H1 (cell line): ENCODE measurements at regions not wholly inside any gene's neighbourhood (a gene's known extent, or its start where the extent isn't known, plus 50 kb on each side); places are given as distances from the start of the nearest gene placed in this dataset.

Source experiments
- CTCF ChIA-PET: fragments of 300-600 bp; sonication (Branson Sonifier 250); formaldehyde crosslinking; loops from one replicate; lab custom pipeline; 2021; ENCODE audit not compliant: partially characterized antibody; lab: Charles Lee
- POLR2A ChIA-PET: fragments of 300-600 bp; sonication (Branson Sonifier 250); formaldehyde crosslinking; loops from one replicate; lab custom pipeline; 2021; ENCODE audit warnings: inconsistent platforms; ENCODE audit not compliant: partially characterized antibody; lab: Charles Lee
- DNase-seq, 2 experiments: peaks; one replicate each; pipeline versions ENCODE4 v3.0.0 to v3.0.0-alpha.2; 2010 to 2022; ENCODE audit warnings: low spot score in 2 of 2, low read depth in 1 of 2, mixed read lengths in 1 of 2
- FAIRE-seq: peaks from 2 replicates; lab custom pipeline; 2011; peaks lifted over from hg19 to GRCh38; lab: Jason Lieb, UNC
- H2AFZ ChIP-seq: 2 replicates; pipeline ENCODE4 v1.8.1; 2012; ENCODE audit warnings: low read length, inconsistent platforms
- H2AK5ac ChIP-seq: 2 replicates; pipeline ENCODE4 v1.6.1; 2013; ENCODE audit warnings: low read depth, low read length
- H2BK120ac ChIP-seq: replicated peaks from 2 replicates; pipeline ENCODE3; 2013; ENCODE audit warnings: low read depth, low read length, inconsistent platforms
- H2BK12ac ChIP-seq: 2 replicates; pipeline ENCODE4 v1.6.1; 2013; ENCODE audit warnings: low read depth, low read length
- H2BK15ac ChIP-seq: 2 replicates; pipeline ENCODE4 v1.6.1; 2013; ENCODE audit warnings: low read length
- H2BK20ac ChIP-seq: 2 replicates; pipeline ENCODE4 v1.6.1; 2013; ENCODE audit warnings: low read length
- H2BK5ac ChIP-seq: 2 replicates; pipeline ENCODE4 v1.6.1; 2013; ENCODE audit warnings: low read depth, low read length
- H3K14ac ChIP-seq: 2 replicates; pipeline ENCODE4 v1.6.1; 2013; ENCODE audit warnings: inconsistent platforms; ENCODE audit not compliant: insufficient read length
- H3K18ac ChIP-seq: 2 replicates; pipeline ENCODE4 v1.6.1; 2013; ENCODE audit warnings: low read length; ENCODE audit errors: extremely low read depth
- H3K23ac ChIP-seq: 2 replicates; pipeline ENCODE4 v1.6.1; 2013; ENCODE audit warnings: inconsistent platforms; ENCODE audit not compliant: insufficient read length
- H3K23me2 ChIP-seq: 2 replicates; pipeline ENCODE4 v1.6.1; 2013; ENCODE audit warnings: low read depth, low read length
- H3K27ac ChIP-seq: 2 replicates; pipeline ENCODE4 v1.6.1; 2011; ENCODE audit warnings: low read depth, low read length, inconsistent platforms
- H3K27me3 ChIP-seq, 4 experiments: replicated peaks in 1 of 4; 1 replicate in 1 of 4; 2 replicates in 3 of 4; pipeline versions ENCODE4 v1.6.1 to v1.8.1; 2011 to 2013; ENCODE audit warnings: low read length in 3 of 4, mild to moderate bottlenecking in 3 of 4, inconsistent platforms in 2 of 4, mixed read lengths in 2 of 4, moderate library complexity in 1 of 4; ENCODE audit not compliant: control insufficient read depth in 3 of 4, insufficient read depth in 3 of 4; ENCODE audit errors: extremely low read depth in 1 of 4
- H3K36me3 ChIP-seq, 4 experiments: 2 replicates each; pipeline versions ENCODE4 v1.6.1 to v1.8.1; 2011 to 2013; ENCODE audit warnings: mild to moderate bottlenecking in 4 of 4, low read length in 3 of 4, moderate library complexity in 2 of 4, control low read depth in 1 of 4, inconsistent platforms in 1 of 4; ENCODE audit not compliant: insufficient read depth in 4 of 4, control insufficient read depth in 2 of 4
- H3K4ac ChIP-seq: replicated peaks from 2 replicates; pipeline ENCODE3; 2013; ENCODE audit warnings: low read length, low read depth, mixed read lengths, inconsistent platforms; ENCODE audit not compliant: insufficient read length
- H3K4me1 ChIP-seq, 4 experiments: replicated peaks in 1 of 4; 1 replicate in 1 of 4; 2 replicates in 3 of 4; pipeline versions ENCODE4 v1.6.1 to v1.8.1; 2011 to 2013; ENCODE audit warnings: low read length in 3 of 4, inconsistent platforms in 2 of 4, mixed read lengths in 1 of 4; ENCODE audit not compliant: insufficient read depth in 4 of 4, control insufficient read depth in 3 of 4
- H3K4me2 ChIP-seq, 2 experiments: 2 replicates each; pipeline versions ENCODE4 v1.6.1 to v1.8.1; 2011 to 2013; ENCODE audit warnings: low read depth in 2 of 2, low read length in 2 of 2, control low read depth in 1 of 2, inconsistent platforms in 1 of 2, mild to moderate bottlenecking in 1 of 2; ENCODE audit not compliant: insufficient read depth in 1 of 2
- H3K4me3 ChIP-seq, 4 experiments: fragments of 200-600, 300-600 bp in 1 of 4; sonication (generic), shearing (Covaris generic), sonication (Bioruptor Twin) in 1 of 4; 2 replicates each; pipeline versions ENCODE4 v1.5.1 to v1.8.1; 2011 to 2016; ENCODE audit warnings: low read length in 4 of 4, low read depth in 3 of 4, control low read depth in 2 of 4, inconsistent platforms in 2 of 4, mild to moderate bottlenecking in 2 of 4, mixed read lengths in 1 of 4, moderate library complexity in 1 of 4; ENCODE audit not compliant: insufficient read depth in 2 of 4; ENCODE audit errors: extremely low read depth in 1 of 4
- H3K56ac ChIP-seq: replicated peaks from 2 replicates; pipeline ENCODE3; 2013; ENCODE audit warnings: low read depth, mild to moderate bottlenecking, mixed read lengths, low read length, inconsistent platforms; ENCODE audit not compliant: insufficient read length
- H3K79me1 ChIP-seq: 2 replicates; pipeline ENCODE4 v1.6.1; 2013; ENCODE audit warnings: low read depth, low read length, control low read depth
- H3K79me2 ChIP-seq, 2 experiments: 2 replicates each; pipeline versions ENCODE4 v1.6.1 to v1.8.1; 2012 to 2013; ENCODE audit warnings: low read length in 2 of 2, mild to moderate bottlenecking in 2 of 2, inconsistent platforms in 1 of 2; ENCODE audit not compliant: insufficient read depth in 2 of 2, control insufficient read depth in 1 of 2
- H3K9ac ChIP-seq, 4 experiments: replicated peaks in 1 of 4; 1 replicate in 1 of 4; 2 replicates in 3 of 4; pipeline versions ENCODE4 v1.6.1 to v1.8.1; 2011 to 2013; ENCODE audit warnings: low read depth in 3 of 4, low read length in 3 of 4, control low read depth in 2 of 4, mild to moderate bottlenecking in 2 of 4, moderate library complexity in 2 of 4, inconsistent platforms in 1 of 4; ENCODE audit errors: extremely low read depth in 1 of 4
- H3K9me3 ChIP-seq, 2 experiments: 2 replicates each; pipeline versions ENCODE4 v1.6.1 to v1.8.1; 2012 to 2013; ENCODE audit warnings: mild to moderate bottlenecking in 2 of 2, moderate library complexity in 2 of 2, control low read depth in 1 of 2, inconsistent platforms in 1 of 2, low read depth in 1 of 2, low read length in 1 of 2, mixed read lengths in 1 of 2; ENCODE audit not compliant: insufficient read depth in 2 of 2
- H4K20me1 ChIP-seq, 2 experiments: replicated peaks in 1 of 2; 2 replicates each; pipeline versions ENCODE3 to v1.8.1; 2011 to 2013; ENCODE audit warnings: inconsistent platforms in 2 of 2, low read length in 2 of 2, mild to moderate bottlenecking in 1 of 2; ENCODE audit not compliant: insufficient read depth in 2 of 2, control insufficient read depth in 1 of 2
- H4K5ac ChIP-seq: 2 replicates; pipeline ENCODE4 v1.6.1; 2013; ENCODE audit warnings: low read length, low read depth, mixed read lengths, inconsistent platforms; ENCODE audit not compliant: insufficient read length
- H4K8ac ChIP-seq: 2 replicates; pipeline ENCODE4 v1.8.0; 2013; ENCODE audit warnings: mild to moderate bottlenecking, moderate library complexity, low read length, inconsistent platforms; ENCODE audit not compliant: insufficient read depth; ENCODE audit errors: extremely low read depth
- H4K91ac ChIP-seq: replicated peaks from 2 replicates; pipeline ENCODE3; 2013; ENCODE audit warnings: low read length, mixed read lengths, inconsistent platforms; ENCODE audit not compliant: insufficient read length
- CBX8 ChIP-seq: fragments of 300-800, 300-1000 bp; sonication (generic); IDR thresholded peaks from 2 replicates; pipeline ENCODE4 v1.7.1; 2016; ENCODE audit warnings: low read depth, low read length, borderline replicate concordance
- CEBPB ChIP-seq: IDR thresholded peaks from 2 replicates; pipeline ENCODE4 v1.6.1; 2012; ENCODE audit warnings: low read depth, low read length
- EP300 ChIP-seq, 2 experiments: IDR thresholded peaks; 1 replicate in 1 of 2; 2 replicates in 1 of 2; pipeline ENCODE4 v1.6.1; 2011 to 2012; ENCODE audit warnings: low read depth in 2 of 2, low read length in 2 of 2, mild to moderate bottlenecking in 2 of 2, borderline replicate concordance in 1 of 2, inconsistent platforms in 1 of 2, moderate library complexity in 1 of 2
- NANOG ChIP-seq: IDR thresholded peaks from 2 replicates; pipeline ENCODE4 v1.6.1; 2011; ENCODE audit warnings: low read length, low read depth, mild to moderate bottlenecking, inconsistent platforms; ENCODE audit not compliant: insufficient read depth, poor library complexity, severe bottlenecking
- POLR2A ChIP-seq, 2 experiments: IDR thresholded peaks; 1 replicate in 1 of 2; 2 replicates in 1 of 2; pipeline ENCODE4 v1.6.1; 2011; ENCODE audit warnings: low read depth in 2 of 2, low read length in 2 of 2, mild to moderate bottlenecking in 2 of 2; ENCODE audit errors: control extremely low read depth in 1 of 2
- SP2 ChIP-seq: IDR thresholded peaks from 2 replicates; pipeline ENCODE4 v1.6.1; 2012; ENCODE audit warnings: mild to moderate bottlenecking, low read length, inconsistent platforms
- WGBS, 2 experiments: shearing (Covaris generic) in 1 of 2; methylation state at CpG; one replicate each; pipeline versions ENCODE4 v1.1.6 to v1.1.7; 2013 to 2015; ENCODE audit warnings: low lambda C conversion rate in 2 of 2, mixed read lengths in 2 of 2, inconsistent platforms in 1 of 2, low coverage in 1 of 2, missing lambda C conversion rate in 1 of 2; ENCODE audit not compliant: insufficient replicate concordance in 2 of 2, insufficient coverage in 1 of 2, insufficient read length in 1 of 2; ENCODE audit errors: extremely low coverage in 1 of 2, missing lambda C conversion rate in 1 of 2; 5-methylcytosine and 5-hydroxymethylcytosine counted together
- TF ChIP-seq, protein P1 (sequence below): IDR thresholded peaks from 2 replicates; pipeline ENCODE4 v1.6.1; 2012; ENCODE audit warnings: inconsistent platforms

DNA sequence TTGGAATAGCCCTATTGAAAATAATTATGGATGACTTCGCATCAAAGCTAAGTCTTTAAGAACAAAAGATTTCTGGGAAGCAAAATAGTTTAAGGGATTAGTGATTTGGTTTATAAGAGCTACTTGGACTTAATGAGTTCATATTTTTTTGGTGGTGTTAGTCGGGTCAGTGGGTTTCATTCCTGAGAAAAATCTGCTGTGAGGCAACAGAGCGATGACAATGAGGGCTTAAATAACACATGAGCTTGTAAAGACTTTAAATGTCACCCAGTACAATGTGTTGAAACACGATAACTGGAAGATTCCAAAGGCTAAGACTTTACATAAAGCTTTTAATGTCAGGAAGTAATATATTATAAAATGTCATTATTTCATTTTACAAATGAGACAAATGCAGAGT is 178.8 kb downstream of the ARL4A start:
- H2BK12ac ChIP-seq: no peak overlapping the region
- no peaks in the 10 kb centered on the region for H3K79me2 ChIP-seq
- H4K91ac ChIP-seq: no peak overlapping the region
- no peak overlapping the region for H4K8ac ChIP-seq
- ChIA-PET POLR2A (no interaction called here), CTCF (interaction anchor here (0.9 to 1.3 kb wide), 3 partner anchors 180 to 251 kb away, joined by 3 to 4 read pairs (median 3); no protein-coding TSS in a partner anchor)
- H3K9ac ChIP-seq: no peak overlapping the region
- H3K4me3 ChIP-seq: no peak overlapping the region
- H2AFZ ChIP-seq: no peak overlapping the region
- H3K4me2 ChIP-seq: no peak overlapping the region
- DNase-seq (no peak), FAIRE-seq (no peak)
- WGBS, 2 experiments: 90% methylated on average over 4 of the region's 4 CpGs; no CpG with 5 or more reads in 1 of the 2 experiments
- no peak overlapping the region for H2AK5ac ChIP-seq
- no peaks in the 10 kb centered on the region for H3K27me3 ChIP-seq
- H3K23ac ChIP-seq: no peak overlapping the region
- H2BK5ac ChIP-seq: no peak overlapping the region
- no peak overlapping the region for H2BK15ac ChIP-seq
- H3K23me2 ChIP-seq: no peaks in the 10 kb centered on the region
- H2BK120ac ChIP-seq: no peak overlapping the region
- no peak overlapping the region for H3K4ac ChIP-seq
- H3K79me1 ChIP-seq: no peaks in the 10 kb centered on the region
- H3K9me3 ChIP-seq: no peaks in the 10 kb centered on the region
- no peak overlapping the region for H4K5ac ChIP-seq
- H3K27ac ChIP-seq: no peak overlapping the region
- H3K36me3 ChIP-seq: no peaks in the 10 kb centered on the region
- H3K14ac ChIP-seq: no peak overlapping the region
- no peak overlapping the region for H2BK20ac ChIP-seq
- no peaks in the 10 kb centered on the region for H3K4me1 ChIP-seq
- no peaks in the 10 kb centered on the region for H4K20me1 ChIP-seq
- no peak overlapping the region for H3K18ac ChIP-seq
- H3K56ac ChIP-seq: no peak overlapping the region
- TF ChIP-seq SP2 (no peak), CEBPB (no peak), EP300 (IDR thresholded peaks at IDR 0.05; ENCODE audit: borderline replicate concordance in 1 of 2, low read depth in 2 of 2, low read length in 2 of 2) (no peak), CBX8 (no peak), POLR2A (IDR thresholded peaks at IDR 0.05; ENCODE audit: control extremely low read depth in 1 of 2, low read depth in 2 of 2, low read length in 2 of 2) (no peak), NANOG (no peak)
- TF ChIP-seq, protein P1, sequence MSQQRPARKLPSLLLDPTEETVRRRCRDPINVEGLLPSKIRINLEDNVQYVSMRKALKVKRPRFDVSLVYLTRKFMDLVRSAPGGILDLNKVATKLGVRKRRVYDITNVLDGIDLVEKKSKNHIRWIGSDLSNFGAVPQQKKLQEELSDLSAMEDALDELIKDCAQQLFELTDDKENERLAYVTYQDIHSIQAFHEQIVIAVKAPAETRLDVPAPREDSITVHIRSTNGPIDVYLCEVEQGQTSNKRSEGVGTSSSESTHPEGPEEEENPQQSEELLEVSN: no peak
